ENCODE measurements at regions not wholly inside any gene's neighbourhood (a gene's known extent, or its start where the extent isn't known, plus 50 kb on each side); places are given as distances from the start of the nearest gene placed in this dataset.

- Histone ChIP-seq H3K36me3 (no peaks in the 10 kb centered on the region), H3K9me3 (no peaks in the 10 kb centered on the region), H3K27me3 (ENCODE audit: low read depth) (no peaks in the 10 kb centered on the region), H3K4me3 (no peak overlapping the region), H3K27ac (no peak overlapping the region), H3K4me1 (no peaks in the 10 kb centered on the region)
- no peak for ATAC-seq
- TF ChIP-seq, protein P1, sequence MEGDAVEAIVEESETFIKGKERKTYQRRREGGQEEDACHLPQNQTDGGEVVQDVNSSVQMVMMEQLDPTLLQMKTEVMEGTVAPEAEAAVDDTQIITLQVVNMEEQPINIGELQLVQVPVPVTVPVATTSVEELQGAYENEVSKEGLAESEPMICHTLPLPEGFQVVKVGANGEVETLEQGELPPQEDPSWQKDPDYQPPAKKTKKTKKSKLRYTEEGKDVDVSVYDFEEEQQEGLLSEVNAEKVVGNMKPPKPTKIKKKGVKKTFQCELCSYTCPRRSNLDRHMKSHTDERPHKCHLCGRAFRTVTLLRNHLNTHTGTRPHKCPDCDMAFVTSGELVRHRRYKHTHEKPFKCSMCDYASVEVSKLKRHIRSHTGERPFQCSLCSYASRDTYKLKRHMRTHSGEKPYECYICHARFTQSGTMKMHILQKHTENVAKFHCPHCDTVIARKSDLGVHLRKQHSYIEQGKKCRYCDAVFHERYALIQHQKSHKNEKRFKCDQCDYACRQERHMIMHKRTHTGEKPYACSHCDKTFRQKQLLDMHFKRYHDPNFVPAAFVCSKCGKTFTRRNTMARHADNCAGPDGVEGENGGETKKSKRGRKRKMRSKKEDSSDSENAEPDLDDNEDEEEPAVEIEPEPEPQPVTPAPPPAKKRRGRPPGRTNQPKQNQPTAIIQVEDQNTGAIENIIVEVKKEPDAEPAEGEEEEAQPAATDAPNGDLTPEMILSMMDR (IDR thresholded peaks at IDR 0.05): no peak
- intact Hi-C loops (cut with DNase I): no loop called here
- no peak for DNase-seq
Measured at GRCh38 chr10:14403881-14404623, 73.3 kb upstream of the FRMD4A start.

GRCh38 chr10:14403359-14403758, 72.6 kb upstream of the FRMD4A start:
- Histone ChIP-seq H3K9me3 (no peaks in the 10 kb centered on the region), H3K27ac (no peak overlapping the region), H3K27me3 (ENCODE audit: low read depth) (no peaks in the 10 kb centered on the region), H3K36me3 (no peaks in the 10 kb centered on the region), H3K4me1 (no peaks in the 10 kb centered on the region), H3K4me3 (no peak overlapping the region)
- no peak for ATAC-seq
- intact Hi-C loops (cut with DNase I): no loop called here
- DNase-seq: no peak
- TF ChIP-seq, protein P1 (IDR thresholded peaks at IDR 0.05): no peak

DNA sequence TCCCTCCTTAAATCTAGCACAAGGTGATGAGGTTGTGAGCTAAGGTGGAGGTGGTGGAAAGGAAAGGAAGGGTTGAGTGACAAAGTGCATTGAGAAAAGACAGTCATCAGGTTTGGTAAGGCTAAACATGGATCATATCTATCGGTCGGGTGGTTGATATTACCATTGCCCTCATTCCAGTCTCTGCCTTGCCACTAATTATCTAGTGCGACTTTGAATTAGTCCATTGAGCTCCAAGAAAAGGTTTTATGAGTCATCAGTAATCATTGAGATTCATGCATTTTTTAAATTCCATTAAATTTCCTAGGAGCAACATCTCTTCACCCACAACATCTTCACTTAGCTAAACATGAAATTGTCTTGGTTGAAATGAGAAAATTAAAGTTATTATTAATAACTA, 68.9 kb upstream of the FRMD4A start:
- no peak overlapping the region for H3K27ac ChIP-seq
- no peak overlapping the region for H3K4me3 ChIP-seq
- intact Hi-C loops (cut with DNase I): no loop called here
- TF ChIP-seq, protein P1 (IDR thresholded peaks at IDR 0.05): no peak
- H3K4me1 ChIP-seq: no peaks in the 10 kb centered on the region
- ATAC-seq (no peak), DNase-seq (no peak)
- H3K36me3 ChIP-seq: no peaks in the 10 kb centered on the region
- no peaks in the 10 kb centered on the region for H3K9me3 ChIP-seq
- no peaks in the 10 kb centered on the region for H3K27me3 ChIP-seq (ENCODE audit: low read depth)

DNA sequence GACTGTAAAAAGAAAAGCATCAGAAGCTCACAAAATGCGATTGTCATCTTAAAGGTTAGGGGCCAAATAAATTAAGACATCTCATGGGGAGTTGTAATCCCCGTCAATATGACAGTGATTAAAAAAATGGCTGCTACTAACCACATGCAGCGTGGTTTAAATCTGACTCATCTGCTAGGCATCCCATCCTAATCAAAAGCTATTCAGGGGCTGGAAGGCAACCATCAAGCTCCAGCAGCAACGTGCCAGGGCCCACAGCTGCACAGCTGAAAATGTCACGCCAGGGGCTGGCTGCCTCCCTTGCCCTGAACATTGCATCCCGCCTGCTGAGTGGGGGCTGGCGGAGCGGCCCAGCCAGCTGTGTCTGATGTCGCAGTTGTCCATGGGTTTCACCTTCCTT, 66.3 kb upstream of the FRMD4A start:
- TF ChIP-seq, protein P1 (IDR thresholded peaks at IDR 0.05): no peak
- DNase-seq: peak; percentile 64

DNA sequence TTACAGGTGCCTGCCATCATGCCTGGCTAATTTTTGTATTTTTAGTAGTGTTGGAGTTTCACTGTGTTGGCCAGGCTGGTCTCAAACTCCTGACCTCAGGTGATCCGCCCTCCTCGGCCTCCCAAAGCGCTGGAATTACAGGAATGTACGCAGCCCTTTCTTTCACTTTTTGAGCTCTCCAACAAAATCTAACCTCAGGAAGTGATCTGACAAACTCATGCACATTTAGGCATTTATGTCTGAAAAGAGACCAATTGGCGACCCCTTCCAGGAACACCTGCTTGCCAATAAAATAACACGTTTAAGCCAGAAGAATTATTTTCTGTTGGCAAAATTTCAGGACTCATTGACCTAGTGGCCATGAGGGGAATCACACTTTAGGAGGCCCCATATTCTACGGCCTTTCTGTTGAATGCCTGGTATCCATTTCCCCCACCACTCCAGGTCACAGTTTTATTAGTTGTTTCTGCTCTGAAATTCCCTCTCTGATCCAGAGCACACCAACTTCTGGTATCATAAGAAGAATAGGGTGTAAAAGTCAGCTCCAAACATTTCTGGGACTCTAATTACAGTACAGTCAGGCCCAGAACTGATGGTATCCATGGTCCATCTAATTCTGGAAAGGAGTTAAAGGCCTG, 65.8 kb upstream of the FRMD4A start:
- H3K27me3 ChIP-seq (ENCODE audit: low read depth): no peaks in the 10 kb centered on the region
- intact Hi-C loops (cut with DNase I): no loop called here
- ATAC-seq (no peak), DNase-seq (no peak)
- TF ChIP-seq, protein P1 (IDR thresholded peaks at IDR 0.05): peak; percentile 22
- no peak overlapping the region for H3K4me3 ChIP-seq
- H3K9me3 ChIP-seq: no peaks in the 10 kb centered on the region
- no peak overlapping the region for H3K27ac ChIP-seq
- no peaks in the 10 kb centered on the region for H3K36me3 ChIP-seq
- H3K4me1 ChIP-seq: no peaks in the 10 kb centered on the region

More for the DNA sequence above, 66.3 kb upstream of the FRMD4A start:
- H3K4me1 ChIP-seq: no peaks in the 10 kb centered on the region
- H3K9me3 ChIP-seq: no peaks in the 10 kb centered on the region
- no peaks in the 10 kb centered on the region for H3K27me3 ChIP-seq (ENCODE audit: low read depth)
- H3K27ac ChIP-seq: no peak overlapping the region
- no peak overlapping the region for H3K4me3 ChIP-seq
- peak; percentile 70 to 76 for ATAC-seq
- no peaks in the 10 kb centered on the region for H3K36me3 ChIP-seq
- intact Hi-C loops (cut with DNase I): no loop called here

Data from lower lobe of right lung (tissue), 2 donors.